ENCODE measurements at regions not wholly inside any gene's neighbourhood (a gene's known extent, or its start where the extent isn't known, plus 50 kb on each side); places are given as distances from the start of the nearest gene placed in this dataset.

GRCh38 chr21:40976198-40977109 lies 129.5 kb upstream of the DSCAM start:
- DNase-seq (ENCODE audit: low read depth, low spot score), result no peak
- no peaks in the 10 kb centered on the region for H3K4me1 ChIP-seq (ENCODE audit: control insufficient read depth, insufficient read depth, low read length)
- H3K9me3 ChIP-seq (ENCODE audit: control insufficient read depth, insufficient read depth, low read length), result no peaks in the 10 kb centered on the region
- no peaks in the 10 kb centered on the region for H3K36me3 ChIP-seq (ENCODE audit: control insufficient read depth, insufficient read depth, low read length)
- no peak overlapping the region for H3K27ac ChIP-seq (ENCODE audit: low read length)
- H3K4me3 ChIP-seq (ENCODE audit: low read length), result no peak overlapping the region
- H3K27me3 ChIP-seq (ENCODE audit: control insufficient read depth, insufficient read depth, low read length), result no peaks in the 10 kb centered on the region

DNA sequence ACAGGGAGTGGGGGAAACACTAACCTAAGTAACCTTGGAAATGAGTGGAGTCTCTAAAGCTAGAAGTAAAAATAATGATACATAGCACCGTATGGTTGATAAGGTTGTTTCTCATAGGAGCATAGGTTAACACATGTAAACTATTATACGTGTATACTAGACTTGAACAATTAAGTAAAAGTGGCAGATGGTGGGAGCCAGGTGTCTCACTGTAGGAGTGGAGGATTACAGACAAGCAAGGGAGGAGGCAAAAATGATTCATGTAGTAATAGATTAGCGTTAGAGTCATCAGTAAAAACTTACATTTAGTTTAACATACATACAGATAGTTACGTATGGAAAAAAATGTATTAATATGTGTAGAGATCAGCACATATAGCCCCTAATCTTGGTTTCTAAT lies 138.4 kb upstream of the DSCAM start:
- H3K27ac ChIP-seq (ENCODE audit: low read length), result no peak overlapping the region
- WGBS (ENCODE audit: insufficient coverage, insufficient read length), result no CpG with 5 or more reads among the region's 4 CpGs

DNA sequence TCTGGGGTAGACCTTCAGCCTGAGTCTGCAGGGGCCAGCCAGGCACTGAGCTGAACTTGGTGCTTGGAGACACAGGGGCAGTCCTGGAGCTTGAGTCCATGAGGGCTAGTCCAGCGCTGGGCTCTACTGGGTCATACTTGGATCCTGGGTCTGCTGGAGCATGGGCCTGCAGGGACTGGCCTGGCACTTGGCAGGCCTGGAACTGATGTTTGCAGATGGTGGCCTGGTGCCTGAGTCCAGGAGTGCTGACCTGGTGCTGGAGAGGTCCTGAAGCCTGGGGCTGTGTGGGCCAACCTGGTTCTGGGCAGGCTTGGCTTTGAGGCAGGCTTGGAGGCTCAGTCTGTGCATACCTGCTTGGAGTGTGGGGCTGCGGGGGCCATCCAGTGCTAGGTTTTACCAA lies 143.4 kb upstream of the DSCAM start:
- Histone ChIP-seq H3K4me3 (ENCODE audit: low read length) (no peak overlapping the region), H3K36me3 (ENCODE audit: control insufficient read depth, insufficient read depth, low read length) (no peaks in the 10 kb centered on the region), H3K9me3 (ENCODE audit: control insufficient read depth, insufficient read depth, low read length) (no peaks in the 10 kb centered on the region), H3K4me1 (ENCODE audit: control insufficient read depth, insufficient read depth, low read length) (no peaks in the 10 kb centered on the region), H3K27me3 (ENCODE audit: control insufficient read depth, insufficient read depth, low read length) (no peaks in the 10 kb centered on the region), H3K27ac (ENCODE audit: low read length) (no peak overlapping the region)
- no CpG with 5 or more reads among the region's 2 CpGs for WGBS (ENCODE audit: insufficient coverage, insufficient read length)
- DNase-seq (ENCODE audit: low read depth, low spot score), result no peak

More for the DNA sequence above, 138.4 kb upstream of the DSCAM start:
- Histone ChIP-seq H3K4me3 (ENCODE audit: low read length) (no peak overlapping the region), H3K4me1 (ENCODE audit: control insufficient read depth, insufficient read depth, low read length) (no peaks in the 10 kb centered on the region), H3K9me3 (ENCODE audit: control insufficient read depth, insufficient read depth, low read length) (no peaks in the 10 kb centered on the region), H3K27me3 (ENCODE audit: control insufficient read depth, insufficient read depth, low read length) (no peaks in the 10 kb centered on the region), H3K36me3 (ENCODE audit: control insufficient read depth, insufficient read depth, low read length) (no peaks in the 10 kb centered on the region)
- DNase-seq (ENCODE audit: low read depth, low spot score), result no peak

DNA sequence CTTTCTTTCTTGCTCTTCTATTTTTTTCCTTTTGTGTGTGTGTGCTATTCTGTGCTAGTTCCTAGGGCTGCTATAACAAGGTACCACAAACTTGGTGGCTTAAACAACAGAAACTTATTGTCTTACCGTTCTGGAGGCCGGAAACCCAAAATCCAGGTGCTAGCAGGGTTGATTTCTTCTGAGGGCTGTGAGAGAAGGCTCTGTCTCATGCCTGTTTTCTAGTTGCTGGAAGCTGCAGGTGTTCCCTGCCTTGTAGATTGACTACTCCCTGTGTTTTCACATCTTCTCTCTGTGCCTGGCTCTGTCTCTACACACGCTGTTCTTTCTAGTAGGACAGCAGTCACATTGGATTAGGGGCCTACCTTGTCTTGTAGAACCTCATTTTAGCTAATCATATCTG lies 150.9 kb upstream of the DSCAM start:
- no CpG with 5 or more reads among the region's 3 CpGs for WGBS (ENCODE audit: insufficient coverage, insufficient read length)
- no peaks in the 10 kb centered on the region for H3K36me3 ChIP-seq (ENCODE audit: control insufficient read depth, insufficient read depth, low read length)
- no peak for DNase-seq (ENCODE audit: low read depth, low spot score)
- H3K27me3 ChIP-seq (ENCODE audit: control insufficient read depth, insufficient read depth, low read length), result no peaks in the 10 kb centered on the region
- H3K27ac ChIP-seq (ENCODE audit: low read length), result no peak overlapping the region
- H3K4me3 ChIP-seq (ENCODE audit: low read length), result no peak overlapping the region
- no peaks in the 10 kb centered on the region for H3K4me1 ChIP-seq (ENCODE audit: control insufficient read depth, insufficient read depth, low read length)
- H3K9me3 ChIP-seq (ENCODE audit: control insufficient read depth, insufficient read depth, low read length), result no peaks in the 10 kb centered on the region

DNA sequence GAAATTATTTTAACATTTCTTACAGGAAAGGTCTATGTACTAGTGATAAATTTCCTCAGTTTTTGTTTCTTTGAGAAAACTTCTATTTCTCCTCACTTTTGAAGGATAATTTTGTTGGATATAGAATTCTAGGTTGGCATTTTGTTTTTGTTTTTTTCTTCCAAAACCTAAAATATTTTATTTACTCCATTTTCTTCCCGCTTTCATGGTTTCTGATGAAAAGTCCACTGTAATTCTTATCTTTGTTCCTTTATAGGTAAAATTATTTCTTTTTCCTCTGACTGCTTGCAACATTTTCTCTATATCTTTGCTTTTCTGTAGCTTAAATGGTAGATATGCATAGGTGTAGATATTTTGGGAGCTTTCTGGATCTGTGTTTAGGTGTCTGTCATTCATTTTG lies 153.9 kb upstream of the DSCAM start:
- Histone ChIP-seq H3K36me3 (ENCODE audit: control insufficient read depth, insufficient read depth, low read length) (no peaks in the 10 kb centered on the region), H3K27ac (ENCODE audit: low read length) (no peak overlapping the region), H3K27me3 (ENCODE audit: control insufficient read depth, insufficient read depth, low read length) (no peaks in the 10 kb centered on the region), H3K4me3 (ENCODE audit: low read length) (no peak overlapping the region), H3K9me3 (ENCODE audit: control insufficient read depth, insufficient read depth, low read length) (no peaks in the 10 kb centered on the region), H3K4me1 (ENCODE audit: control insufficient read depth, insufficient read depth, low read length) (no peaks in the 10 kb centered on the region)
- no CpG with 5 or more reads among the region's 1 CpG for WGBS (ENCODE audit: insufficient coverage, insufficient read length)
- no peak for DNase-seq (ENCODE audit: low read depth, low spot score)

- Histone ChIP-seq H3K4me1 (ENCODE audit: control insufficient read depth, insufficient read depth, low read length) (peaks cover 3% of the 10 kb centered on the region; the same call in 1 of the 2 replicates), H3K27me3 (ENCODE audit: control insufficient read depth, insufficient read depth, low read length) (no peaks in the 10 kb centered on the region), H3K27ac (ENCODE audit: low read length) (no peak overlapping the region), H3K9me3 (ENCODE audit: control insufficient read depth, insufficient read depth, low read length) (no peaks in the 10 kb centered on the region), H3K36me3 (ENCODE audit: control insufficient read depth, insufficient read depth, low read length) (no peaks in the 10 kb centered on the region), H3K4me3 (ENCODE audit: low read length) (no peak overlapping the region)
- WGBS (ENCODE audit: insufficient coverage, insufficient read length), result no CpG with 5 or more reads among the region's 6 CpGs
- DNase-seq (ENCODE audit: low read depth, low spot score), result no peak
Measured at GRCh38 chr21:41006636-41007035, 159.7 kb upstream of the DSCAM start.

DNA sequence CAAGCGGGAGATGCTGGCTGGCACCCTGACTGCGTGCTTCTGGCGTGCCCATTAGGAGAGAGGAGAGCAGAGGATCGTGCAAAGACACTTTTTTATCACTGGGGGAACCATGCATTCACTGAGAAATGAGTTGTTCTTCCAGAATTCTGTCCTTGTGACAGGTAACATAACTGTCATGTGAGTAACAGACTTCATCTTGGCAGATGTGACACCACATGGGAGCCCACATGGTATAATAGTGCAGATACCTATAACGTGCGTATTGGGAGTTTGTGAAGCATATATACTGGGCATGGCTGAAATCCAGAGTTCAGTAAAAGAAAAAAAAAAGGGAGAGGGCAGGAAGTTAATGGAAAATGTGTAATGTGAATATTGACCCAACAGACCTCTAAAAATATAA lies 159.6 kb upstream of the BACE2 start:
- no peak for DNase-seq (ENCODE audit: low read depth, low spot score)
- no peaks in the 10 kb centered on the region for H3K36me3 ChIP-seq (ENCODE audit: control insufficient read depth, insufficient read depth, low read length)
- no peaks in the 10 kb centered on the region for H3K9me3 ChIP-seq (ENCODE audit: control insufficient read depth, insufficient read depth, low read length)
- H3K4me3 ChIP-seq (ENCODE audit: low read length), result no peak overlapping the region
- H3K27ac ChIP-seq (ENCODE audit: low read length), result no peak overlapping the region
- H3K27me3 ChIP-seq (ENCODE audit: control insufficient read depth, insufficient read depth, low read length), result no peaks in the 10 kb centered on the region
- peaks cover 3% of the 10 kb centered on the region; the same call in 1 of the 2 replicates for H3K4me1 ChIP-seq (ENCODE audit: control insufficient read depth, insufficient read depth, low read length)
- no CpG with 5 or more reads among the region's 6 CpGs for WGBS (ENCODE audit: insufficient coverage, insufficient read length)

DNA sequence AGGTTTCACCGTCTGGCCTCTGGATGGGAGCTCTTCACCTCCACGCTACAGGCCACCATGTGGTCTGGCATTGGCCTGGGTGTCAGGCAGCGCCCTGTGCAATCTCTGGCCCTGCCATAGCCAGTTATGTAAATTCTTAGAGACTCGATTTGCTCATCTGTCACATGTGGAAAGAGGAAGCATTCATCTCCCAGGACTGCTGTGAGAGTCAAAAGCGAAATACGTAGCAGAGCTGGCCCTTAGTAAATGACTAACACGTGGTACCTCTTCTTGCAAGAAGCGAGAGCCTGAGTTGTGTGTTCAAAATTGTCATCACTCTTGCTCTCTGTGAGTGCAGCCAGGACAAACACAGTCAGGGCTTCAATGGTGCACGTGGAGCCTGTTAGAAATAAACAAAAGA lies 159.0 kb upstream of the BACE2 start:
- Histone ChIP-seq H3K27ac (ENCODE audit: low read length) (no peak overlapping the region), H3K27me3 (ENCODE audit: control insufficient read depth, insufficient read depth, low read length) (no peaks in the 10 kb centered on the region), H3K36me3 (ENCODE audit: control insufficient read depth, insufficient read depth, low read length) (no peaks in the 10 kb centered on the region), H3K4me1 (ENCODE audit: control insufficient read depth, insufficient read depth, low read length) (peaks cover 3% of the 10 kb centered on the region; the same call in 1 of the 2 replicates), H3K4me3 (ENCODE audit: low read length) (no peak overlapping the region), H3K9me3 (ENCODE audit: control insufficient read depth, insufficient read depth, low read length) (no peaks in the 10 kb centered on the region)
- WGBS (ENCODE audit: insufficient coverage, insufficient read length), result no CpG with 5 or more reads among the region's 9 CpGs
- no peak for DNase-seq (ENCODE audit: low read depth, low spot score)

DNA sequence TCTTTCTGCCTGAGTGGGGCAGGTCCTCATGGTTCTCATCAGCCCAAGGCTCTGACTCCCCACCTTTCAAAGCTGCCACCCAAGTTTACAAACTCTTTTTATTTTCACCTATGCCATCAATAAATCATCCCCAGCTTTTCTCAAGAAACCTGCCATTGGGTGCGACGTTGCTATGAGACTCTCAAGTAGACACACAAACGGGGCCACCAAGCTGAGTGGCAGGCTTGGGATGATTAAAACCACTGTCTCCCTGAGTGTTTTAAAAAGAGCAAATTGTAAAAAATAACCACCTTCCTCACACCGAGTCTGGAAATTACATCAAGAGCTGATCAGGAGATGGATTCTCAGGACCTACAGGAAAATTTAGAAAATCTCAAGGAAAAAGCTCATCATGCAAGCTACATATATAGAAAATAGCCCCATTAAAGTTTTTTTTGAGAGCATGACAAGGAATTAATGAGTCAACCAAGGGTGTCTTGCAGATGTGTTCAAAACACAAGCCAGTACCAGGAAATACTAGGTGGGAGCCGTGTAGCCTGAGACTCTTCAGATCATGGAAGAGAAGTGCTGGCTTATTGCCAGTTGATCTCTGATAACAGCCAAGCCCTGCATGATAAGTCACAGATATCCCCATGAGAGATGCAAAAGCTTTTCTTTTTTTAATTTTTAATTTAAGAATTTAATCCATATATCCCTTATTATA lies 158.4 kb upstream of the BACE2 start:
- DNase-seq (ENCODE audit: low read depth, low spot score), result no peak
- no CpG with 5 or more reads among the region's 5 CpGs for WGBS (ENCODE audit: insufficient coverage, insufficient read length)
- Histone ChIP-seq H3K36me3 (ENCODE audit: control insufficient read depth, insufficient read depth, low read length) (no peaks in the 10 kb centered on the region), H3K9me3 (ENCODE audit: control insufficient read depth, insufficient read depth, low read length) (no peaks in the 10 kb centered on the region), H3K4me1 (ENCODE audit: control insufficient read depth, insufficient read depth, low read length) (peaks cover 3% of the 10 kb centered on the region; the same call in 1 of the 2 replicates), H3K4me3 (ENCODE audit: low read length) (no peak overlapping the region), H3K27ac (ENCODE audit: low read length) (no peak overlapping the region), H3K27me3 (ENCODE audit: control insufficient read depth, insufficient read depth, low read length) (no peaks in the 10 kb centered on the region)

- Histone ChIP-seq H3K27me3 (ENCODE audit: control insufficient read depth, insufficient read depth, low read length) (no peaks in the 10 kb centered on the region), H3K27ac (ENCODE audit: low read length) (no peak overlapping the region), H3K4me3 (ENCODE audit: low read length) (no peak overlapping the region), H3K9me3 (ENCODE audit: control insufficient read depth, insufficient read depth, low read length) (no peaks in the 10 kb centered on the region), H3K36me3 (ENCODE audit: control insufficient read depth, insufficient read depth, low read length) (no peaks in the 10 kb centered on the region), H3K4me1 (ENCODE audit: control insufficient read depth, insufficient read depth, low read length) (peaks cover 3% of the 10 kb centered on the region; the same call in 1 of the 2 replicates)
- no peak for DNase-seq (ENCODE audit: low read depth, low spot score)
- no CpG with 5 or more reads among the region's 6 CpGs for WGBS (ENCODE audit: insufficient coverage, insufficient read length)
Measured at GRCh38 chr21:41010101-41010435, 157.9 kb upstream of the BACE2 start.
